Non-pigmented ciliary epithelial cell (primary cell): ENCODE measurements at regions not wholly inside any gene's neighbourhood (a gene's known extent, or its start where the extent isn't known, plus 50 kb on each side); places are given as distances from the start of the nearest gene placed in this dataset.
"Not testable (repeated sequence)": the region's sequence is repeated elsewhere in the genome, so short reads cannot be mapped to it uniquely, and the experiment has no call there.

Experiments used
- DNase-seq: peaks from one replicate; pipeline ENCODE4 v3.0.0-alpha.2; 2010; ENCODE audit warnings: low read depth

GRCh38 chr16:66019502-66019901 is 347.0 kb upstream of the CDH5 start:
- DNase-seq: not testable (repeated sequence)

GRCh38 chr16:66014221-66014620 is 352.3 kb upstream of the CDH5 start:
- no peak for DNase-seq

DNA sequence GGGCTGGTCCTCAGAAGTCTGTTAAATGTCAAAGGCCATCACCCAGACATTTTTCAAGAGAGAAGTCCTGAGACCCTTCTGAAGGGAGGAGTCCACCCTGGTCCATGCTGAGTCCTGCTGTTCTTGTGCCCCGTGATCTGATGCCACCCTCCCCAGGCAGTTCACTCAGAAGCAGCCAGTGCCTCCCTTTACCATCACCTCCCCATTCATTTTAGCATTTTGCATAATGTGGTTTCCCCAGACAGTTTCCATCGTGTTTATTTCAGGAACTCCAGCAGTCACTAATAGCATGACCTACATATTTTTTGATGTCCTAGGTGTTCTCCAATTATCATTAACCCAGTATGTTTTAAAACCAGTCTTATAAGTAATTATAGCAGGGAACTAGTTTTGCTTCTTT is 353.0 kb upstream of the CDH5 start:
- DNase-seq: no peak

GRCh38 chr16:66008136-66008535 is 358.4 kb upstream of the CDH5 start:
- DNase-seq: no peak

DNA sequence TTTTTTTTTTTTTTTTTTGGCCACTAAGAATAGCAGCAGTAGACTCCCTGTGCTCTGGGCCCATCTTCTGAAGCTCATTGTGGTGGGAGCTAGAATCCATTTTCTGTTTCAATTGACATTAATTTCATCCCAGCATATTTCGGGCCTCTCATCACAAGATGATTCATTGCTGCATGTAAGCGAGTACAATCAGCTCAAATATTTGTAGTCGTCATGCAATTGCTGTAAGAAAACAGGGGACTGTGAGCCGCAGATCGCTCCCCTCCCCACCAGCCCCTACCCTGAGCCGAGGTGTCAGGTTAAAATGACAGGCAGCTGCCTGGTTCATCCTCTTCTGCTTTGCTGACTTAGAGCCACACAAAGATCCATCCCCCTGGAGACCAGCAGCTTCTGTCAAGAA is 358.8 kb upstream of the CDH5 start:
- peak; percentile 78 for DNase-seq

GRCh38 chr16:66006485-66006884 is 360.0 kb upstream of the CDH5 start:
- DNase-seq: no peak

DNA sequence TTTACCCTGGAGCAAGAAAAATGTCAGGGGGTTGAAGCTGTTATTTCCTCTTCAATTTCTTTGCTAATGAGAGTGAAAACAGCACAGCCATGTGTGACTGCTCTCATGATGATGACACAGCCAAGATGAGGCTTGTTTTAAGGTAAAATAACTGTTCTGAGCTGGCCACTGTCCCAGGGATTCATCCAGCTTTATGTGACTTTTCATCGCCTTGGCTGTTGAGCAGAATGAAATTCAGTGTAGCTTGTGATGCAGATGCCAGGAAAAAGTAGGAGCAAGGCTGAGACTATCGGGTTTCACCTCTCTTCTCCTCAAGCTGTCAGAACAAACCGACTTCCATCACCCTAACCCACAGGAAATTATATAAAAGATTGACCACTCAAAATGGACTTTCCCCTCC is 361.8 kb upstream of the CDH5 start:
- no peak for DNase-seq

DNA sequence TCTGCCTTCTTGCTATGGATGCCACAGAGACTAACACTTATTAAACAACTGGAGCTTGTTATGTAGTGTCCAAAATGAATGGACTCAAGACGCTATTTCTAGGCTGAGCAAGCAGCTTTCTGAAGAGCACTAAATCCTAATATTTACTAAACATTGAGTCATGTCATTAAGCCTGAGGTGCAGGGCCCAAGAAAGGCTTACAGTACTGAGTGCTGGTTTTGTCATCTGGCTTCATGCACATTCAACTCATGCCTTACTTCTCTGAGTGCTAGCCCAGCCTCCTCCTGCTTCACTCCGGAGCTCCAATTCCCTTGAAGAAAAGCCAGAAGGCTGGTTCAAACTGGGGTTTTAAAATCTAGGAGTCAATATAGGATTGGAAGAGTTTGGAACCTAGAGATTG is 363.3 kb upstream of the CDH5 start:
- no peak for DNase-seq

DNA sequence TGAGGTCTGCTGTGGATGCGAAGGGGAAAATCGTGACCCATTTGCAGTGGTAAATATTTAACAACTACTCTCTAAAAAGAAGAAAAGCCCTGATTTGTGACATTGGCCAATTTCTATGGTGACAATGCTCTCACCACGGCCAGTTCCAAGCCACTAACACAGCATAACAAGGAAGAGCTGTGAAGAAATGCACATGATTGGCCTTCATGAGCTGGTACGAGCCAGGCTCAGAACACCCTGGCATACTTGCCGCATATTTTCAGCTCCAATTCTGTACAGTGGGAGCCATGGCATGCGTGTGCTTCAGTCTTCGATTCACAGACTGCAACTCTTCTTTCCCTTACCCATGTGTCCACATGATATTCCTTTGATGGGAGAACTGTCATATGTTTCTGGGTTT is 363.9 kb upstream of the CDH5 start:
- no peak for DNase-seq

- no peak for DNase-seq
These were observed 365.1 kb upstream of the CDH5 start for GRCh38 chr16:66001432-66001831.

DNA sequence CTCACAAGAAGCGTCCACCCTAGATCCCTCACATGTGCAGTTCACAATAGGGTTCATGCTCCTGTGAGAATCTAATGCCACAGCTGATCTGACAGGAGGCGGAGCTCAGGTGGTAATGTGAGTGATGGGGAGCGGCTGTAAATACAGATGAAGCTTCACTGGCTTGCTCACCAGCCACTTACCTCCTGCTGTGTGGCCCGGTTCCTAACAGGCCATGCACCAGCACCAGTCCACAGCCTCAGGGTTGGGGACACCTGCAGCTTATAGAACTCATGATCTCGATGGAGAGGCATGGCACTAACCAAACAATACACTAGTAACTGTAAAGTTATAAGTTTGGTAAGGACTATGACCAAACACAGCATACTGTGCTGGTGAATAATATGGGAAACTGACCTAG is 368.0 kb upstream of the CDH5 start:
- no peak for DNase-seq

GRCh38 chr16:65994291-65994690 is 372.2 kb upstream of the CDH5 start:
- no peak for DNase-seq

- DNase-seq: no peak
These were observed 375.3 kb upstream of the CDH5 start for GRCh38 chr16:65991149-65991701.

DNA sequence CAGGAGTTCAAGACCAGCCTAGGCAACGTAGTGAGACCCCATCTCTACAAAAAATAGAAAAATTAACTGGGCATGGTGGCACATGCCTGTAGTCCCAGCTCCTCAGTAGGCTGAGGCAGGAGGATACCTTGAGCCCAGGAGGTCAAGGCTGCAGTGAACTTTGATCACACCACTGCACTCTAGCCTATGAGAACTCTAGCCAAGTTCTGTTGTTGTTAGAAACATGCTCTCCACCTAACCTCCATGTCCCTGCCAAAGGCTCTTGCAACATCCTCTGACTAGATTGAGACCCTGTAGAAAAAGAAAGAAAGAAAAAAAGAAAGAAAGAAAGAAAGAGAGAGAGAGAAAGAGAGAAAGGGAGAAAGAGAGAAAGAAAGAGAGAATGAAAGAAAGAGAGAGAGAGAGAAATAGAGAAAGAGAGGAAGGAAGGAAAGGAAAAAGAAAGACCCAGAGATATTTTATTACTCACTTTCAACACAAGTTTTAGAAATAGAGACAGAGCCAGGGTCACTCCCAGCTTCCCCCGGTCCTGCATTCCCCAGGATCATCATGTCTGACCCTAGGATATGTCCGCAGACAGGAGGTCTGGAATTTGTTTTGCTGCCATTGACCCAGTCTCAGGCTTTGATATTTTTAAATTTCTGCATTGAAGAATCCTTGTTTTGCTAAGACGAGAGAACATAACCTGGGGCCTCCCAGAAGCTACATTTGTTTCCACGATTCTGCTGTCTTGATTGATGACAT is 376.5 kb upstream of the CDH5 start:
- no peak for DNase-seq

GRCh38 chr16:65988024-65988595 is 378.4 kb upstream of the CDH5 start:
- no peak for DNase-seq

- no peak for DNase-seq
These were observed 382.2 kb upstream of the CDH5 start for GRCh38 chr16:65984296-65984695.

DNA sequence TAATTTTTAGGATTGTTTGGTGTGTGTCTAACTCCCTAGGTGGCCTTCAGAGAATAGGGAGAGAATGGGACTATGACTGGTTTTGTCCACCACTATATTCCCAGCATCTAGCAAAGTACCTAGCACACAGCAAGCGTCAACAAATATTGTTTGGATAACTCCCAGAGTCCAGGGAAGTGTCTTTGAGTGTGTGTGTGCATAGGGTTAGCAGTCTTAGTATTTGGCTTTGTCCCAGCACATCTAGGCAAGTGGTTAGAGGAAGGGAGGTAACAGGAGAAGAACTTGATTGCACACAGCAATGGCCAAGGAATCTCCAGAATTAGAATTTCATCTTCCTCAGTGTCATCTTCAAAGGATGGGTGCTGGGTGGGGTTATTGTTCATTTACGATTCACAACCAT is 385.4 kb upstream of the CDH5 start:
- DNase-seq: no peak

- peak; percentile 17 for DNase-seq
These were observed 391.3 kb upstream of the CDH5 start for GRCh38 chr16:65975049-65975708.

DNA sequence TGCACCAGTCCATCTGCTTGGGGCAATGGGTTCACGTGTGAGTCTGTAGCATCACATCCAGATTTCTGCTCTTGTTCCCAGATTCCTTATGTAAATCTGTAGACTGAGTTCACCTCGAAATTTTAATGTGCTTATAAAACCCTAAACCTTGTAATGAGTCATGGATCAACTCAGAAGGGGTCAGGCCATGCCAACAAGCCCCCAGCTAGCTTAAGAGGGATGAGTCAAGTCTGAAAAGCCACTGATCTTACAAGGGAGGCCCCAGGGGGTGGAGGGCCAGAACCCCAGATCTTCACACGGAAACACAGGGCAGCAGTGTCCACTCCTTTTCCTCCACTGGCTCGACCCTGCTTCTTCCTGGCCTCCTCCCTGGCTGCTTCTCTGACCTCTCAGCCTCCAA is 399.1 kb upstream of the CDH5 start:
- DNase-seq: no peak

GRCh38 chr16:65965628-65966027 is 400.9 kb upstream of the CDH5 start:
- no peak for DNase-seq

DNA sequence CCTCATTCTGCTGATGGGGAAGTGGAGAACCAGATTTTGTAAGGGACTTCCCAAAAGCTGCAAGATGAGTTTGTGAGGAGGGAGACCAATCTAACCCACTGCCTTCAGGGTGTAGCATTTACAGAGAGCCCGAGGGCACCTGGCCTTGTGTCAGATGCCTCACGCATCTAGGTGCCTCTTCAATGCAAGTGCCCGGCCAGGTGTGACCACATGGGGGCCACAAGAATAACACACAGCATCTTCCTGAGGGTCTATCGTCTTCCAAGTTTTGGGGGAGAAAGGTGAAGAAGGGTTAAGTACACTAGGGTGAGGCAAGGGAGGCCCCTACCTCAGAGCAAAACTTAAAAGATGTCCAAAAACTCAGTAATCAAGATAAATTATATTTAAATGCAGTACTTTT is 401.7 kb upstream of the CDH5 start:
- DNase-seq: no peak

DNA sequence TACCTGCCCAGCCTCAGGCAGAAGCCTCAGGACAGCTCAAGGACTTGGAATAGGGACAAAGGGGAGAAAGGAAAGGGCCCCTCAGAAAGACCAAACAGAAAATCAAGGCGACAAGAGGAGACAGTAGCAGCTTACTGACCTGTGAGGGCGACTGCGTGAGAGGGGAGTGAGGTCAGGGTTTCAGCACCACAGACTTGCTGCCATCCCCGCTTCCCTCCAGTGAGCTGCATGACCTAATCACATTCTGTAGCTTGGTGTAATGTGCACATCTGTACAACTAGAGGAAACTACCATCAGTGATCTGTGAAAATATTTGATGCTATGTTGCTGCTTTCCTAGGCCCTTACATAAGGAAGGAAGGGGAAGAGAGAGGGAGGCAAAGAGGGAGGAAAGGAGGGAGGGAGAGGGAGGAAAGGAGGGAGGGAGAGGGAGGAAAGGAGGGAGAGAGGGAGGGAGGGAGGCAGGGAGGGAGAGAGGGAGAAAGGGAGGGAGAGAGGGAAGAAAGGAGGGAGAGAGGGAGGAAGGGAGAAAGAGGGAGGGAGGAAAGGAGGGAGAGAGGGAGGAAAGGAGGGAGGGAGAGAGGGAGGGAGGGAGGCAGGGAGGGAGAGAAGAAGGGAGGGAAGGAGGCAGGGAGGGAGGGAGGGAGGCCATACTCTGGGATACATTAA is 404.9 kb upstream of the CDH5 start:
- no peak for DNase-seq

- no peak for DNase-seq
These were observed 406.5 kb upstream of the CDH5 start for GRCh38 chr16:65959983-65960382.
